Fibroblast of peridontal ligament (primary cell): ENCODE measurements at regions not wholly inside any gene's neighbourhood (a gene's known extent, or its start where the extent isn't known, plus 50 kb on each side); places are given as distances from the start of the nearest gene placed in this dataset.
"Not testable (repeated sequence)": the region's sequence is repeated elsewhere in the genome, so short reads cannot be mapped to it uniquely, and the experiment has no call there.

Experiments used
- DNase-seq: peaks from one replicate; pipeline ENCODE4 v3.0.0-alpha.2; 2010; ENCODE audit errors: extremely low read depth

GRCh38 chr2:217001740-217002139 is 141.9 kb upstream of the TNP1 start:
- DNase-seq: no peak

DNA sequence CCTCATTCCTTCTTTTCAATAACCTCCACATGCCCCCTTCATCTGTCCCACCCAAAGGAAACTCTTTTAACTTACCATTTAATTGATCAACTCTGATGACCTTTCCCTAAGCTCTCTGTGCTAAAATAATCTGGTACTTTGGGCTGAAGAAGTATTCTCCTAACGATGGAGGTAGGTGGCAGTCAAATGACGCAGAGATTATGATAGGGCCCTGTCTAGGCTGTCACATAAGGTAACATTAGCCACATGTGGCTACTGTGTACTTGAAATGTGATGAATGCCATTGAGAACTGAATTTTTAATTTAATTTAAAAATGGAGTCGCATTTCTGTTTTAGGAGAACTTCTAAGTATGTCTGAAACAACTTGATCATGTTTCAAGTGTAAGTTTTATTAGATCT is 140.5 kb upstream of the TNP1 start:
- DNase-seq: no peak

- no peak for DNase-seq
These were observed 136.5 kb upstream of the TNP1 start for GRCh38 chr2:216996279-216996845.

GRCh38 chr2:216994353-216994854 is 134.5 kb upstream of the TNP1 start:
- no peak for DNase-seq

DNA sequence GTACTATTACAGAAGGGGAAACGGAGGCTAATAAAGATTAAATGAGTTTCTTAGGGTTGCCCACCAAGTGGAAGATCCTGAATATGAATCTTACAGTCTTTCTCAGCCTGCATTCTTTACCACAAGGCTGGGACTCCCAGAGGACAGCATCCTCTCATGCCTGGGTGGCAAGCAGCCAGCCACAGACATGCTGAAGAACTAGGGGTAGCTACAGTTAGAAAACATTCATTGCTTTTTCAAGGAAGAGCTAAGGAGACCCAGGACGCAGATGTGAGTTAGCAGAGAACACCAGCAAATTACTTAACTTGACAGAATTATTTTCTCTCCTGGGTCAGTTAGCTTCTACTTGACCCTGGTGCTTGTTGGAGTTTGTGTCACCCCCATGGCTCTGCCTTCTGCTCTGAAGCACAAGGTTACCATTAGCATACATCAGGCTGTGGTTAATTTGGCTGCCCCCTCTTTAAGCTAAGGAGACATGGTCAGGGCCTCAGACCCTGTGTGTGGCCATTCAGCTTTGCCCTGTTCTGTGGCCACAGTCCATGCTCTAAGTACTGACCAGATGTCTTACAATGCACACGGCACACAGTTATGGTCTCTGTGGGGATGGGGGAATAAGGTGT is 132.3 kb upstream of the TNP1 start:
- peak; percentile 33 for DNase-seq

- DNase-seq: peak; percentile 50
These were observed 131.7 kb upstream of the TNP1 start for GRCh38 chr2:216991563-216991962.

DNA sequence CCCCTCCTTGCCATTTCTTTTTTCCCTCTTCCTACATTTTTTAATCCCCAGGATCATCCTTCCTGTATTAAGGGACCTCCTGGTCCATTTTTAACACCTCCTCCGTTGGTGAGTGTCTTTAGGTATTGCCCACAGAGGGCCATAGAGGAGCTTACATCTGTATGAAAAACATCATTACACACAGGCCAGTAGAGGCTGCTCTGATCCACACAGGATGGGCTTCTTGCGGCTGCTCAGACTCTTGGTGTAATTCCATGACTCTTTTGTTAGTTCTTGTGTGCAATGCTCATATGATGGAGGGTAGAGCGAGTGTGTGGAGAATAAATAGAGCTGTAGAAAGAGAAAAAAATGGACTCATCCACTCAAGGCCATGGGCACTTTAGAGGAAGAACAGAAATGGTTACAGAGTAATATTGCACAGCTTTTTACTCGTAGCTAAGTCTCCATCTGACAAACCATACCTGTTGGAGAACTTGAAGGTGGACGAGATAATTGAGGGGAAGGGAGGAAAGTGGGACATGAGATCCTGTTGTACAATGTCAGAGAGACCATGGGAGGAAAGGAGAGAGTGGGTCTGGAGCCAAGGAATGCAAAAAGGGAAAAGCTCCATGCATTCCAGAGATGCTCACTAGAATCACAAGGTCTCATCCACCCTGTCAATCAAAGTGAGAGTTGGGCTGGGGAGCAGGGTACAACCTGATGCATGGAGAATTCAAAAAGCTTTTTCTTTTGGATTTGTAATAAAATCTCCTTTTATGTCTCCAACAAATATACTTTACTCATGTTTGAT is 129.7 kb upstream of the TNP1 start:
- peak; percentile 57 for DNase-seq

GRCh38 chr2:216987252-216987821 is 127.5 kb upstream of the TNP1 start:
- peak; percentile 12 for DNase-seq

- no peak for DNase-seq
These were observed 125.8 kb upstream of the TNP1 start for GRCh38 chr2:216985658-216986141.

DNA sequence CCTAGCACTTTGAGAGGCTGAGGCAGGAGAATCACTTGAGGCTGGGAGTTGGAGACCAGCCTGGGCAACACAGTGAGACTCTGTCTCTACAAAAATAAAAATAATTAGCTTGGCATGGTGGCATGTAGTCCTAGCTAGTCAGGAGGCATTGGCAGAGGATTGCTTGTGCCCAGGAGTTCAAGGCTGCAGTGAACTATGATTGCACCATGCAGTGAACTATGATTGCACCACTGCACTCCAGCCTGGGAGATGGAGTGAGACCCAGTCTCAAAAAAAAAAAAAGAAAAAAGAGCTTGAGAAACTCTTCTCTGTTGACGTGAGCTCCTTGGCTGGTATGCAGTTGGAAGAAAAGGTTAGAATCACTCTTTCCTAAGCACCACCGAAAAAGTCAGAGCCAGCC is 125.1 kb upstream of the TNP1 start:
- no peak for DNase-seq

GRCh38 chr2:216981951-216982350 is 122.1 kb upstream of the TNP1 start:
- not testable (repeated sequence) for DNase-seq

DNA sequence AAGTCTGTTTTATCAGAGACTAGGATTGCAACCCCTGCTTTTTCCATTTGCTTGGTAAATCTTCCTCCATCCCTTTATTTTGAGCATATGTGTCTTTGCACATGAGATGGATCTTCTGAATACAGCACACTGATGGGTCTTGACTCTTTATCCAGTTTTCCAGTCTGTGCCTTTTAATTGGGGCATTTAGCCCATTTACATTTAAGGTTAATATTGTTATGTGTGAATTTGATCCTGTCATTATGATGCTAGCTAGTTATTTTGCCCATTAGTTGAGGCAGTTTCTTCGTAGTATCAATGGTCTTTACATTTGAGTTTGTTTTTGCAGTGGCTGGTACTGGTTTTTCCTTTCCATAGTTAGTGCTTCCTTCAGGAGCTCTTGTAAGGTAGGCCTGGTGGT is 120.6 kb upstream of the TNP1 start:
- DNase-seq: not testable (repeated sequence)

DNA sequence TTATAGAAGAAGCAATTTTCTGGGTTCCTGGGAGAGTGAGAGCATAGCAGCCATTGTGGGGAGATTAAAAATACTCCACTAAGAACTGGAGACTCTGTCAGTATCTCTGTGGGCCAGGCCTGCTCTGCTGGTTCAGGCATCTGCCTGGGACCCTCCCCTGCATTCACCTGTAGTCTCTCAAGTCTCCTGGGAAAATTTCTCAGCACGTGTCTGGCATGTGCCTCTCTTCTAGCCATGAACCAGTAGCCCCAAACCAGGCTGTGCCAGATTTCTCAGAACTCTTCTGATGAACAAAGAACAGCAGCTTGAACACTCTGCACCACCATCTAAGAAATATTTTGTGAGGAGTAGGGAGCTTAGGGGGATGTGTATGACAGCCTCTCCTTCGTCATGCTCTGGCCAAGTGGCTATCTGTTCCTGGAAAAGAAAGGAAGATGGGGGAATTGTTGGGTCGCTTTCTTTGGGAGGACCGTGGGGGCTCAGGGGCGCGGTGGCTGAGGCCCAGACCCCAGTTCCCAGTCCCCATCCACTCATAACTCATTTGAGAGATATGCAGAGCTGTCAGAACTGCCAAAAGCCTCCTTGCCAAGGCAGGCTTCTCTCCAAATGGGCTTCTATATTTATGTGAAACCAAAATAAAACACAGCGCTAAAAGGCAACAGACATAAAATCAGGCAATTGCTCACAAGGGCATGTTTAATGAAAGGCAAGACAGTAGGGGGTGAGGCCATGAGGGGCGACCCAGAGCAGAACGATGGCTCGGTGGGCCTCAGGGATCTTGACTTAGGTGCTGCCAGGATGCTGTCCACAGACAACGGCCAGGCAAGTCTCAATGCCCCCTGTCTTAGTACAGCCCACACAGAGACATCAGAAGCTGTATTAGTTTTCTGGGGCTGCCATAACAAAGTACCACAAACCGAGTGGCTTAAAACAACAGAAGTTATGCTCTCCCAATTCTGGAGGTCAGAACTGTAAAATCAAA is 114.7 kb upstream of the TNP1 start:
- peak; percentile 18 for DNase-seq

DNA sequence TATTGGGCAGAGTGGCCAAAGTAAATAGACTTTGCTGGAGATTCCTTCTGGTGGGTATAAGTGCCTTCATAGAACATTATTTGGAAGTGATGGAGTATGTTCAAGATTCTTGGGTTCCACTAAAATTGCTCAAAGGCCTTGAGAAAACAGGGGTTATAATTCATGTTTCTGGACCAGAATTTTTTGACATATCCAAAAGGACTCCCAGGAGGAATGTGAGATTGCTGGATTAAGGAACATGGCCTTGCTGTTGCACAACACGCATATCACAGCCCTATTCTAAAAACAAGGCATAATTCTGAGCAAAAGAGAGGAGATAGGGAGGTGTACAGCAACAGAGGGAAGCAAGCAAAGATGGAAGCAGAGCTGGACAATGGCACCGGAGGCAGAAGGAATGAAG is 111.7 kb upstream of the TNP1 start:
- DNase-seq: no peak

- no peak for DNase-seq
These were observed 110.6 kb upstream of the TNP1 start for GRCh38 chr2:216970359-216970915.

GRCh38 chr2:216967889-216968288 is 108.0 kb upstream of the TNP1 start:
- no peak for DNase-seq

- DNase-seq: no peak
These were observed 100.9 kb upstream of the TNP1 start for GRCh38 chr2:216960671-216961268.

DNA sequence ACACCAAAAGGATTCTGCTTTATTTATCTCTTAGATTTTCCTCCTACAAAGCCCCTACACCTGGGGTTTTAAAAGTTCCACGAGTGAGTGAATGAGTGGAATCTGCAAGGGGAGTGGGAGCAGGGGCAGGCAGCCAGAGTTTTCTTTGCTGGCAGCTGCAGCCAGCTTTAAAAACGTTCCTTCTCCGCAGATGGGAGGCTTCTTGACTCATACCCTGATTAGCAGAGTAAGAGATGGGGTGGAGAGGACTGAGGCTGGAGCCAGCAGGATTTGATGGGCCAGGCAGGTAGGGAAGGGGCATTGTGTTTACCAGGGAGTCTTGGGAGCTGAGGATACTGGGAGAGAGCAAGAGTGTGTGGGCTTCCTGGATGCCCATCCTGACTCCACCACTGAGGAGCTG is 99.6 kb upstream of the TNP1 start:
- no peak for DNase-seq

GRCh38 chr2:216956820-216957493 is 97.1 kb upstream of the TNP1 start:
- peak; percentile 27 for DNase-seq

- DNase-seq: no peak
These were observed 91.3 kb upstream of the TNP1 start for GRCh38 chr2:216951171-216951570.
